NOMO-1 (cell line): ENCODE measurements at regions not wholly inside any gene's neighbourhood (a gene's known extent, or its start where the extent isn't known, plus 50 kb on each side); places are given as distances from the start of the nearest gene placed in this dataset.
"Not testable (repeated sequence)": the region's sequence is repeated elsewhere in the genome, so short reads cannot be mapped to it uniquely, and the experiment has no call there.

ENCODE experiments used
- DNase-seq, 2 experiments: peaks; one replicate each; lab custom pipeline; 2025; ENCODE audit not compliant: unreplicated experiment in 2 of 2; lab: John Stamatoyannopoulos, UW

- no peak for DNase-seq
Observed at GRCh38 chr2:144040834-144041233, 479.1 kb downstream of the ZEB2 start.

- DNase-seq, result no peak
Observed at GRCh38 chr2:144032566-144032965, 487.4 kb downstream of the ZEB2 start.

- DNase-seq, result no peak
Observed at GRCh38 chr2:144030791-144031190, 489.1 kb downstream of the ZEB2 start.

- DNase-seq, result no peak
Observed at GRCh38 chr2:144027593-144027992, 492.3 kb downstream of the ZEB2 start.

GRCh38 chr2:144026753-144027152 is 493.2 kb downstream of the ZEB2 start:
- DNase-seq, result no peak

- no peak for DNase-seq
Observed at GRCh38 chr2:144020047-144020446, 499.9 kb downstream of the ZEB2 start.

GRCh38 chr2:144015655-144016245 is 504.2 kb downstream of the ZEB2 start:
- DNase-seq, result no peak

- DNase-seq, result no peak
Observed at GRCh38 chr2:144015036-144015435, 504.9 kb downstream of the ZEB2 start.

- DNase-seq, result no peak
Observed at GRCh38 chr2:144014103-144014502, 505.8 kb downstream of the ZEB2 start.

GRCh38 chr2:144012304-144012703 is 507.6 kb downstream of the ZEB2 start:
- DNase-seq, result no peak

- DNase-seq, result no peak
Observed at GRCh38 chr2:144011553-144011952, 508.4 kb downstream of the ZEB2 start.

GRCh38 chr2:144011098-144011497 is 508.8 kb downstream of the ZEB2 start:
- DNase-seq, result no peak

- no peak for DNase-seq
Observed at GRCh38 chr2:144010096-144010836, 509.7 kb downstream of the ZEB2 start.

- no peak for DNase-seq
Observed at GRCh38 chr2:144006139-144006538, 513.8 kb downstream of the ZEB2 start.

GRCh38 chr2:144004742-144005141 is 515.2 kb downstream of the ZEB2 start:
- DNase-seq, result no peak

- DNase-seq, result no peak
Observed at GRCh38 chr2:144003460-144004075, 516.4 kb downstream of the ZEB2 start.

GRCh38 chr2:143996974-143997373 is 522.9 kb downstream of the ZEB2 start:
- no peak for DNase-seq

- no peak for DNase-seq
Observed at GRCh38 chr2:143994961-143995360, 525.0 kb downstream of the ZEB2 start.

GRCh38 chr2:143991596-143991995 is 528.3 kb downstream of the ZEB2 start:
- DNase-seq, result not testable (repeated sequence)

GRCh38 chr2:143988082-143988481 is 531.8 kb downstream of the ZEB2 start:
- no peak for DNase-seq

GRCh38 chr2:143981428-143981827 is 538.5 kb downstream of the ZEB2 start:
- DNase-seq, result no peak

GRCh38 chr2:143977356-143977755 is 542.6 kb downstream of the ZEB2 start:
- no peak for DNase-seq
